Osteoblast (primary cell): ENCODE measurements at regions not wholly inside any gene's neighbourhood (a gene's known extent, or its start where the extent isn't known, plus 50 kb on each side); places are given as distances from the start of the nearest gene placed in this dataset.

Source experiments
- DNase-seq: peaks from one replicate; pipeline ENCODE4 v3.0.0; 2011; ENCODE audit warnings: low spot score, mixed read lengths; ENCODE audit not compliant: insufficient read length; ENCODE audit errors: missing footprints
- H2AFZ ChIP-seq: 2 replicates; pipeline ENCODE4 v1.6.0; 2011; ENCODE audit warnings: mild to moderate bottlenecking, low read length
- H3K27ac ChIP-seq: 2 replicates; pipeline ENCODE4 v1.5.1; 2011; ENCODE audit warnings: mild to moderate bottlenecking, low read depth, low read length, moderate library complexity
- H3K27me3 ChIP-seq: 2 replicates; pipeline ENCODE4 v1.6.0; 2012; ENCODE audit warnings: mild to moderate bottlenecking, control low read depth, inconsistent platforms, low read length, moderate library complexity; ENCODE audit not compliant: insufficient read depth
- H3K36me3 ChIP-seq: 2 replicates; pipeline ENCODE4 v1.5.1; 2011; ENCODE audit warnings: mild to moderate bottlenecking, low read length, control low read depth, moderate library complexity; ENCODE audit not compliant: insufficient read depth
- H3K4me1 ChIP-seq: 2 replicates; pipeline ENCODE4 v1.5.1; 2011; ENCODE audit warnings: mild to moderate bottlenecking, low read length, control low read depth, moderate library complexity; ENCODE audit not compliant: insufficient read depth
- H3K4me2 ChIP-seq: 2 replicates; pipeline ENCODE4 v1.6.0; 2011; ENCODE audit warnings: mild to moderate bottlenecking, low read length; ENCODE audit not compliant: insufficient read depth
- H3K4me3 ChIP-seq: fragments of 200-600 bp; sonication (generic); 3 replicates; pipeline ENCODE4 v1.5.1; 2012; ENCODE audit warnings: mild to moderate bottlenecking, low read length, inconsistent platforms; ENCODE audit not compliant: insufficient read depth
- H3K79me2 ChIP-seq: 2 replicates; pipeline ENCODE4 v1.6.0; 2012; ENCODE audit warnings: mild to moderate bottlenecking, low read length, control low read depth, inconsistent platforms; ENCODE audit not compliant: insufficient read depth
- H3K9me3 ChIP-seq: 2 replicates; pipeline ENCODE4 v1.5.1; 2011; ENCODE audit warnings: low read depth, low read length, control low read depth
- H4K20me1 ChIP-seq: 2 replicates; pipeline ENCODE4 v1.6.0; 2012; ENCODE audit warnings: mild to moderate bottlenecking, low read length, control low read depth; ENCODE audit not compliant: insufficient read depth
- TF ChIP-seq, protein P1 (sequence below): IDR thresholded peaks from 2 replicates; pipeline ENCODE4 v1.5.1; 2011; ENCODE audit warnings: mild to moderate bottlenecking, low read depth, low read length, moderate library complexity; ENCODE audit errors: extremely low read depth

DNA sequence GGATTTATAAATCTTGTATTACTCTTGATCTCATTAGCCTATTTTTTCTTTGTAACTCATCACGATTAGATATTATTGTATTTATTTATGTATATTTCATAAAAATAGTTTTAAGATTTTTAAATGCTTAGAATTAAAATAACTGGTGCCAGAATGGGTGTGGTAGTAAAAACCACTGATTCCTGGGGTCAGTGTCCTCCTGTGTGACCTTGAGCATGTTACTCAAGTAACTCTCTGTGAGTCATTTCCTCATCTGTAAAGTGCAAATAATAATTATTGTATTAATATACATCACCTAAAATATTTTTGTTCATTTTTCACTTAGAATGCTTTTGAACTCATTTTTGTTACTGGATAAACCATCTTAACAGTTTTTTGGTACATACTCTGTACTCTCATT, 91.3 kb upstream of the TMEM229A start:
- H3K4me2 ChIP-seq = no peak overlapping the region
- TF ChIP-seq, protein P1, sequence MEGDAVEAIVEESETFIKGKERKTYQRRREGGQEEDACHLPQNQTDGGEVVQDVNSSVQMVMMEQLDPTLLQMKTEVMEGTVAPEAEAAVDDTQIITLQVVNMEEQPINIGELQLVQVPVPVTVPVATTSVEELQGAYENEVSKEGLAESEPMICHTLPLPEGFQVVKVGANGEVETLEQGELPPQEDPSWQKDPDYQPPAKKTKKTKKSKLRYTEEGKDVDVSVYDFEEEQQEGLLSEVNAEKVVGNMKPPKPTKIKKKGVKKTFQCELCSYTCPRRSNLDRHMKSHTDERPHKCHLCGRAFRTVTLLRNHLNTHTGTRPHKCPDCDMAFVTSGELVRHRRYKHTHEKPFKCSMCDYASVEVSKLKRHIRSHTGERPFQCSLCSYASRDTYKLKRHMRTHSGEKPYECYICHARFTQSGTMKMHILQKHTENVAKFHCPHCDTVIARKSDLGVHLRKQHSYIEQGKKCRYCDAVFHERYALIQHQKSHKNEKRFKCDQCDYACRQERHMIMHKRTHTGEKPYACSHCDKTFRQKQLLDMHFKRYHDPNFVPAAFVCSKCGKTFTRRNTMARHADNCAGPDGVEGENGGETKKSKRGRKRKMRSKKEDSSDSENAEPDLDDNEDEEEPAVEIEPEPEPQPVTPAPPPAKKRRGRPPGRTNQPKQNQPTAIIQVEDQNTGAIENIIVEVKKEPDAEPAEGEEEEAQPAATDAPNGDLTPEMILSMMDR = no peak
- H3K9me3 ChIP-seq = no peaks in the 10 kb centered on the region
- no peak for DNase-seq
- H3K4me1 ChIP-seq = no peaks in the 10 kb centered on the region
- no peak overlapping the region for H3K4me3 ChIP-seq
- no peak overlapping the region for H2AFZ ChIP-seq
- no peaks in the 10 kb centered on the region for H3K36me3 ChIP-seq
- no peak overlapping the region for H3K27ac ChIP-seq
- H3K27me3 ChIP-seq = no peaks in the 10 kb centered on the region
- H4K20me1 ChIP-seq = no peaks in the 10 kb centered on the region
- H3K79me2 ChIP-seq = no peaks in the 10 kb centered on the region

DNA sequence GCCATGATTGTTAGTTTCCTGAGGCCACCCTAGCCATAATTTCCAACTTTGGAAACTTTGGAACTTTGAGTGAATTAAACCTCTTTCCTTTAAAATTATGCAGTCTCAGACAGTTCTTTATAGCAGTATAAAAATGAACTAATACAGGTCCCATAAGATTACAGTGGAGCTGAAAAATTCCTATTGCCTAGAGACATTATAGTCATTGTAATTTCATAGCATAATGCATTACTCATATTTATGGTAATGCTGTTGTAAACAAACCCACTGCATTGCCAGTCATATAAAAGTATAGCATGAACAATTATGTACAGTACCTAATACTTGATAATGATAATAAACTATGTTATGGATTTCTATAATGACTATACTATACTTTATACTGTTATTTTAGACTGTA, 88.0 kb upstream of the TMEM229A start:
- Histone ChIP-seq H3K79me2 (no peaks in the 10 kb centered on the region), H4K20me1 (no peaks in the 10 kb centered on the region), H3K9me3 (no peaks in the 10 kb centered on the region), H3K36me3 (no peaks in the 10 kb centered on the region), H3K4me3 (no peak overlapping the region), H3K27ac (no peak overlapping the region), H3K4me2 (no peak overlapping the region), H3K4me1 (no peaks in the 10 kb centered on the region), H2AFZ (no peak overlapping the region), H3K27me3 (no peaks in the 10 kb centered on the region)
- no peak for DNase-seq
- TF ChIP-seq, protein P1 = no peak

DNA sequence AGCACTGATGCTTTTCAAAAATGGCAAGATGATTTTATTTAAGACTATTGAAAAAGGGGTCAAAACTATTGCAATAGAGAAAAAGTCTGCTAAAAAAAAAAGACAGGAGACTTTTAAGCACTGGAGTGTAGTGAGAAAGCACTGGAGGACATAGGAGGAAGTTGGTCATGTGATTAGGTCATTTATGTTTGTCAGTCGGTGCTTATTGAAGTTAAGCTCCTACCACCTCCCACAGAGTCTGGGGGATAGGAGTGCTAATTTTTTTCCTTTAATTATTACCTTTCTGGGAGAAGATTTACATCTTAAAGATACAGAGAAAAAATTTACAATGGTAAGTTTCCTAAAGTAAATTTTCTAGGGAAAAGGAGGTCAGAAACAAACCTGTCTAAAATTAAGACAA, 80.2 kb upstream of the TMEM229A start:
- Histone ChIP-seq H2AFZ (no peak overlapping the region), H3K79me2 (no peaks in the 10 kb centered on the region), H3K36me3 (no peaks in the 10 kb centered on the region), H4K20me1 (no peaks in the 10 kb centered on the region), H3K4me2 (no peak overlapping the region), H3K27me3 (no peaks in the 10 kb centered on the region), H3K9me3 (no peaks in the 10 kb centered on the region), H3K4me3 (no peak overlapping the region), H3K4me1 (no peaks in the 10 kb centered on the region), H3K27ac (no peak overlapping the region)
- TF ChIP-seq, protein P1 = no peak
- DNase-seq = no peak

DNA sequence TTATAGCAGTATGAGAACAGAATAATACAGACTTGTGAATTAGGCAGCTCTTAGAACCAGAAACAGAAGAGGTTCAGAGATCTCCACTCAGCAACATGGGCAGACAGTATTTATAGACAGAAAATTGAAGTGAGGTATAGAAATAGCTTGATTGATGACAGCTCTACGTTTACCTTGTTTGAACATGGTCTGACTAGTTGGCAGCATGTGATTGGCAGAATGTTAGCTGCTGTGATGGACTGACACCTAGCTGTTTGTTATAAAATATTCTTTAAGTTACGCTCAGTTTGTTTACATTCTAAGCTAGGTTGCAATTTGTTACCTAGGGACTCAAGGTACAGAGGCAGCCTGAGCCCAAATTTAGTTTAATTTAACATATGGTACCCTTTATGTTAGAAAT, 73.7 kb upstream of the TMEM229A start:
- H3K27me3 ChIP-seq = no peaks in the 10 kb centered on the region
- no peak for DNase-seq

More for the DNA sequence above, 73.7 kb upstream of the TMEM229A start:
- H3K27ac ChIP-seq = no peak overlapping the region
- H3K4me3 ChIP-seq = no peak overlapping the region
- no peak overlapping the region for H3K4me2 ChIP-seq
- H3K79me2 ChIP-seq = no peaks in the 10 kb centered on the region
- H2AFZ ChIP-seq = no peak overlapping the region
- no peaks in the 10 kb centered on the region for H3K9me3 ChIP-seq
- no peaks in the 10 kb centered on the region for H4K20me1 ChIP-seq
- TF ChIP-seq, protein P1 = no peak
- no peaks in the 10 kb centered on the region for H3K4me1 ChIP-seq
- no peaks in the 10 kb centered on the region for H3K36me3 ChIP-seq
